ENCODE measurements at regions not wholly inside any gene's neighbourhood (a gene's known extent, or its start where the extent isn't known, plus 50 kb on each side); places are given as distances from the start of the nearest gene placed in this dataset.

GRCh38 chr1:5519366-5520135, 472.7 kb downstream of the NPHP4 start:
- Histone ChIP-seq H3K36me3 (ENCODE audit: control insufficient read depth, low read length) (no peaks in the 10 kb centered on the region), H3K4me3 (ENCODE audit: low read length) (no peak overlapping the region), H3K9me3 (ENCODE audit: control insufficient read depth, insufficient read depth, low read length) (no peaks in the 10 kb centered on the region), H3F3A (ENCODE audit: control insufficient read depth, insufficient read depth) (no peaks in the 10 kb centered on the region), H4K20me1 (ENCODE audit: control insufficient read depth, insufficient read depth, low read depth, low read length) (no peaks in the 10 kb centered on the region), H3K9me2 (replicated peaks; ENCODE audit: control insufficient read depth, low read length) (no peaks in the 10 kb centered on the region), H3K27ac (ENCODE audit: low read depth, low read length) (no peak overlapping the region), H3K27me3 (ENCODE audit: control insufficient read depth, low read length) (no peaks in the 10 kb centered on the region; the same call in 1 of the 2 replicates), H3K79me2 (ENCODE audit: control insufficient read depth, low read length) (no peaks in the 10 kb centered on the region), H3K4me2 (ENCODE audit: low read length) (no peak overlapping the region), H3K4me1 (ENCODE audit: control insufficient read depth, low read length) (no peaks in the 10 kb centered on the region)
- TF ChIP-seq EZH2phosphoT487 (IDR thresholded peaks at IDR 0.05; ENCODE audit: borderline replicate concordance, low read length) (no peak), CTCF (IDR thresholded peaks at IDR 0.05; ENCODE audit: low read depth, low read length, poor library complexity, severe bottlenecking) (no peak)

- Histone ChIP-seq H3K79me2 (ENCODE audit: control insufficient read depth, low read length) (no peaks in the 10 kb centered on the region), H3K27ac (ENCODE audit: low read depth, low read length) (no peak overlapping the region), H3K9me3 (ENCODE audit: control insufficient read depth, insufficient read depth, low read length) (no peaks in the 10 kb centered on the region), H3K9me2 (replicated peaks; ENCODE audit: control insufficient read depth, low read length) (no peaks in the 10 kb centered on the region), H3K4me3 (ENCODE audit: low read length) (no peak overlapping the region), H3K27me3 (ENCODE audit: control insufficient read depth, low read length) (no peaks in the 10 kb centered on the region), H3K4me2 (ENCODE audit: low read length) (no peak overlapping the region), H4K20me1 (ENCODE audit: control insufficient read depth, insufficient read depth, low read depth, low read length) (no peaks in the 10 kb centered on the region), H3K36me3 (ENCODE audit: control insufficient read depth, low read length) (no peaks in the 10 kb centered on the region), H3K4me1 (ENCODE audit: control insufficient read depth, low read length) (no peaks in the 10 kb centered on the region), H3F3A (ENCODE audit: control insufficient read depth, insufficient read depth) (no peaks in the 10 kb centered on the region)
- TF ChIP-seq CTCF (IDR thresholded peaks at IDR 0.05; ENCODE audit: low read depth, low read length, poor library complexity, severe bottlenecking): no peak
- TF ChIP-seq EZH2phosphoT487 (IDR thresholded peaks at IDR 0.05; ENCODE audit: borderline replicate concordance, low read length): no peak
Measured at GRCh38 chr1:5516756-5517155, 475.5 kb downstream of the NPHP4 start.

GRCh38 chr1:5515501-5515900, 476.7 kb downstream of the NPHP4 start:
- no peaks in the 10 kb centered on the region for H3K4me1 ChIP-seq (ENCODE audit: control insufficient read depth, low read length)
- H3K9me2 ChIP-seq (replicated peaks; ENCODE audit: control insufficient read depth, low read length): no peaks in the 10 kb centered on the region
- no peaks in the 10 kb centered on the region for H3K9me3 ChIP-seq (ENCODE audit: control insufficient read depth, insufficient read depth, low read length)
- no peaks in the 10 kb centered on the region for H4K20me1 ChIP-seq (ENCODE audit: control insufficient read depth, insufficient read depth, low read depth, low read length)
- TF ChIP-seq CTCF (IDR thresholded peaks at IDR 0.05; ENCODE audit: low read depth, low read length, poor library complexity, severe bottlenecking) (no peak), EZH2phosphoT487 (IDR thresholded peaks at IDR 0.05; ENCODE audit: borderline replicate concordance, low read length) (no peak)
- H3K36me3 ChIP-seq (ENCODE audit: control insufficient read depth, low read length): no peaks in the 10 kb centered on the region
- H3K27me3 ChIP-seq (ENCODE audit: control insufficient read depth, low read length): no peaks in the 10 kb centered on the region
- H3K4me2 ChIP-seq (ENCODE audit: low read length): no peak overlapping the region
- no peak overlapping the region for H3K4me3 ChIP-seq (ENCODE audit: low read length)
- H3K27ac ChIP-seq (ENCODE audit: low read depth, low read length): no peak overlapping the region
- H3F3A ChIP-seq (ENCODE audit: control insufficient read depth, insufficient read depth): no peaks in the 10 kb centered on the region
- H3K79me2 ChIP-seq (ENCODE audit: control insufficient read depth, low read length): no peaks in the 10 kb centered on the region

Data from DOHH2 (cell line).